ENCODE measurements at regions not wholly inside any gene's neighbourhood (a gene's known extent, or its start where the extent isn't known, plus 50 kb on each side); places are given as distances from the start of the nearest gene placed in this dataset.

- H3K9me3 Mint-ChIP-seq, result no peaks in the 10 kb centered on the region
- TF ChIP-seq CTCF (IDR thresholded peaks at IDR 0.05), result no peak
- no peaks in the 10 kb centered on the region for H3K36me3 Mint-ChIP-seq (ENCODE audit: low read depth)
- H3K27me3 Mint-ChIP-seq, result no peaks in the 10 kb centered on the region
- no peaks in the 10 kb centered on the region for H3K4me1 Mint-ChIP-seq (ENCODE audit: low read depth)
- POLR2A ChIA-PET, result interaction anchor here (1.6 kb wide), 1 partner anchor 27 kb away, joined by 4 read pairs; no protein-coding TSS in a partner anchor
- intact Hi-C loops (cut with DNase I, micrococcal nuclease), result no loop called here
- CTCF ChIA-PET, result no interaction called here
- Histone ChIP-seq H3K9me3 (ENCODE audit: control insufficient read depth in 1 of 2, insufficient read depth in 1 of 2, low read length in 2 of 2) (no peaks in the 10 kb centered on the region), H3K4me3 (ENCODE audit: low read length) (no peak overlapping the region), H3K27ac (ENCODE audit: low read depth in 1 of 2, low read length in 2 of 2) (no peak overlapping the region), H3K36me3 (ENCODE audit: insufficient read depth, low read length) (no peaks in the 10 kb centered on the region), H3K27me3 (ENCODE audit: control insufficient read depth in 1 of 2, insufficient read depth in 2 of 2, low read length in 2 of 2) (no peaks in the 10 kb centered on the region), H3K4me1 (ENCODE audit: insufficient read depth, low read length) (no peaks in the 10 kb centered on the region)
- DNase-seq (no peak), ATAC-seq (ENCODE audit: poor library complexity) (no peak)
- H3K27ac Mint-ChIP-seq, result no peak overlapping the region
- no peak overlapping the region for H3K4me3 Mint-ChIP-seq
Measured at GRCh38 chr12:62135553-62136200, 124.5 kb upstream of the USP15 start.

- H3K36me3 Mint-ChIP-seq (ENCODE audit: low read depth), result no peaks in the 10 kb centered on the region
- H3K4me3 ChIP-seq (ENCODE audit: low read length), result no peak overlapping the region
- H3K9me3 Mint-ChIP-seq, result no peaks in the 10 kb centered on the region
- intact Hi-C loops (cut with DNase I, micrococcal nuclease), result no loop called here
- ATAC-seq (ENCODE audit: poor library complexity) (no peak), DNase-seq (no peak)
- H3K9me3 ChIP-seq (ENCODE audit: control insufficient read depth in 1 of 2, insufficient read depth in 1 of 2, low read length in 2 of 2), result no peaks in the 10 kb centered on the region
- no peaks in the 10 kb centered on the region for H3K4me1 ChIP-seq (ENCODE audit: insufficient read depth, low read length)
- H3K27me3 ChIP-seq (ENCODE audit: control insufficient read depth in 1 of 2, insufficient read depth in 2 of 2, low read length in 2 of 2), result no peaks in the 10 kb centered on the region
- no peak overlapping the region for H3K27ac ChIP-seq (ENCODE audit: low read depth in 1 of 2, low read length in 2 of 2)
- TF ChIP-seq CTCF (IDR thresholded peaks at IDR 0.05), result no peak
- no peak overlapping the region for H3K27ac Mint-ChIP-seq
- H3K36me3 ChIP-seq (ENCODE audit: insufficient read depth, low read length), result no peaks in the 10 kb centered on the region
- no peaks in the 10 kb centered on the region for H3K27me3 Mint-ChIP-seq
- H3K4me3 Mint-ChIP-seq, result no peak overlapping the region
- CTCF ChIA-PET, result no interaction called here
- POLR2A ChIA-PET, result interaction anchor here (0.8 to 1.6 kb wide), 3 partner anchors 12 to 26 kb away, joined by 3 to 4 read pairs (median 3); no protein-coding TSS in a partner anchor
- no peaks in the 10 kb centered on the region for H3K4me1 Mint-ChIP-seq (ENCODE audit: low read depth)
Measured at GRCh38 chr12:62136496-62136895, 123.7 kb upstream of the USP15 start.

GRCh38 chr12:62138527-62138926 is 121.7 kb upstream of the USP15 start:
- Histone ChIP-seq H3K36me3 (ENCODE audit: insufficient read depth, low read length) (no peaks in the 10 kb centered on the region), H3K4me1 (ENCODE audit: insufficient read depth, low read length) (no peaks in the 10 kb centered on the region), H3K9me3 (ENCODE audit: control insufficient read depth in 1 of 2, insufficient read depth in 1 of 2, low read length in 2 of 2) (no peaks in the 10 kb centered on the region), H3K27ac (ENCODE audit: low read depth in 1 of 2, low read length in 2 of 2) (no peak overlapping the region), H3K27me3 (ENCODE audit: control insufficient read depth in 1 of 2, insufficient read depth in 2 of 2, low read length in 2 of 2) (no peaks in the 10 kb centered on the region), H3K4me3 (ENCODE audit: low read length) (no peak overlapping the region)
- Mint-ChIP-seq H3K4me1 (ENCODE audit: low read depth) (no peaks in the 10 kb centered on the region), H3K36me3 (ENCODE audit: low read depth) (no peaks in the 10 kb centered on the region), H3K27ac (no peak overlapping the region), H3K4me3 (no peak overlapping the region), H3K9me3 (no peaks in the 10 kb centered on the region), H3K27me3 (no peaks in the 10 kb centered on the region)
- ATAC-seq (ENCODE audit: poor library complexity), result no peak
- intact Hi-C loops (cut with DNase I, micrococcal nuclease), result no loop called here
- ChIA-PET POLR2A (no interaction called here), CTCF (no interaction called here)
- DNase-seq, result no peak
- no peak for TF ChIP-seq CTCF (IDR thresholded peaks at IDR 0.05)
